NT2/D1 (cell line): ENCODE measurements at regions not wholly inside any gene's neighbourhood (a gene's known extent, or its start where the extent isn't known, plus 50 kb on each side); places are given as distances from the start of the nearest gene placed in this dataset.

Source experiments
- DNase-seq: peaks from one replicate; pipeline ENCODE4 v3.0.0-alpha.2; 2011; ENCODE audit warnings: low read depth, low spot score
- H3K27me3 ChIP-seq: 2 replicates; pipeline ENCODE4 v1.6.0; 2011; ENCODE audit warnings: mild to moderate bottlenecking; ENCODE audit not compliant: insufficient read length, insufficient read depth
- H3K36me3 ChIP-seq: 2 replicates; pipeline ENCODE4 v1.6.1; 2011; ENCODE audit warnings: mild to moderate bottlenecking, low read length, mixed read lengths; ENCODE audit not compliant: insufficient read depth, insufficient read length
- H3K4me1 ChIP-seq: 2 replicates; pipeline ENCODE4 v1.5.1; 2011; ENCODE audit not compliant: insufficient read depth, insufficient read length
- H3K4me3 ChIP-seq: 2 replicates; pipeline ENCODE4 v1.5.1; 2011; ENCODE audit warnings: low read depth; ENCODE audit not compliant: insufficient read length
- H3K9ac ChIP-seq: 2 replicates; pipeline ENCODE4 v1.6.0; 2011; ENCODE audit warnings: low read depth; ENCODE audit not compliant: insufficient read length
- H3K9me3 ChIP-seq: 2 replicates; pipeline ENCODE4 v1.5.1; 2011; ENCODE audit warnings: mild to moderate bottlenecking, low read length; ENCODE audit not compliant: insufficient read depth
- SUZ12 ChIP-seq: IDR thresholded peaks from 2 replicates; pipeline ENCODE4 v1.6.1; 2011; ENCODE audit not compliant: insufficient read length, insufficient read depth; ENCODE audit errors: extremely low read depth
- YY1 ChIP-seq: IDR thresholded peaks from 2 replicates; pipeline ENCODE4 v1.6.1; 2011; ENCODE audit not compliant: insufficient read length, insufficient read depth
- ZNF274 ChIP-seq: IDR thresholded peaks from 2 replicates; pipeline ENCODE4 v1.6.1; 2011; ENCODE audit warnings: mild to moderate bottlenecking, low read depth, low read length

DNA sequence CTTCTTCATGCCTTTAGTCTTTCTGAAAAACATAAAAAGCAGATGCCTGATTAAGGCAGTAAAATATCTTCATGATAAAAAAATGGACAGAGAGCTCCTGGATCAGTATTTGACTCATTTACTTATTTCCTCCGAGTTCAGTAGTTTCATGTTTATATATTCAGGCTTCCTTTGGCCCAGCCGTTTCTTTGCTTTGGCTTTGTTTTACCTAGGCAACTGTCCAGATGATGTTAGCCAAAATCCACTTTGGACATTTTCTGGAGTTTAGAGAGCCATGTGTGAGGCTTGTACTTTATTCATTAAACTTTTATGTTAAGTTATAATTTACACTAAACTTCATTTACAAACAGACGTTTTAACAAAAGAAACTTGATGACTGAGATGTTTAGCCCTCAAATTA, 307.1 kb upstream of the RSPO3 start:
- Histone ChIP-seq H3K9ac (no peak overlapping the region), H3K9me3 (no peaks in the 10 kb centered on the region), H3K4me3 (no peak overlapping the region), H3K36me3 (no peaks in the 10 kb centered on the region), H3K27me3 (no peaks in the 10 kb centered on the region), H3K4me1 (no peaks in the 10 kb centered on the region)
- TF ChIP-seq SUZ12 = no peak
- no peak for TF ChIP-seq ZNF274
- no peak for TF ChIP-seq YY1
- DNase-seq = no peak

DNA sequence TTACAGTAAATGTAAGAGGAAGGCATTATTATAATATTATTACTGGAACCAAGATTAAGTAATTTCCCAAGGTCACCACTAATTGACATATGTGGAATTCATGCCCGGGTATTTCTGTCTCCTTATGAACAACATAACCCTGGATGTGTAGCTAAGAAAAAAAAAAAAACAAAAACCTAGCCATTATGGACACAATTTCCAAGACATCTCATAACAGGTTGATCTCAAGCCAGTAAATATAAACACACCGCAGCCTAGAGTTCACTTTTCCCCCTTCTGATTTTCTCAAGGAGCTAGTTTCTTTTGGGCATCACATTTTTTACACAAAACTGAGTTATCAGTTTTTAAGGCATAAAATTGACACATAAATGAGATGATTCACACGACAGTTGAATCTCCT, 306.5 kb upstream of the RSPO3 start:
- no peak for DNase-seq
- Histone ChIP-seq H3K36me3 (no peaks in the 10 kb centered on the region), H3K9me3 (no peaks in the 10 kb centered on the region), H3K27me3 (no peaks in the 10 kb centered on the region), H3K4me1 (no peaks in the 10 kb centered on the region), H3K9ac (no peak overlapping the region), H3K4me3 (no peak overlapping the region)
- no peak for TF ChIP-seq ZNF274
- no peak for TF ChIP-seq YY1

DNA sequence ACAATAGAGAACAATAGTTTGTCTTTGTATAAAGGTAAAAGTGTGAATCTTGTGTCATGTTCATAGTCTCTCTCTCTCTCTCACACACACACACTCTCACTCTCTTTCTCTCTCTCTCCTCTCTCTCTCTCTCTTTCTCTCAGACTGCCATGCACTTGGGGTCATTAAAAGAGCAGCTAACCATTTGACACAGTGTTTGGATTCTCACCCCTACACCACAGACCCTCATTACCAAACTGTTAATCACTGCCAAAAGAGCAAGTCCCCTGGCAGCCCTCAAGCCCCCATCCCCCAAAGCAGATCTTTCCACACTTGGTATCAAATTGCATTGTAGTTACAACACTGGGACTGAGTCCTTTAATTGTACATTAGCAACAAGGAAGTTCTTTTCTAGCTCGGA, 305.8 kb upstream of the RSPO3 start:
- Histone ChIP-seq H3K9me3 (no peaks in the 10 kb centered on the region), H3K9ac (no peak overlapping the region), H3K4me3 (no peak overlapping the region), H3K27me3 (no peaks in the 10 kb centered on the region), H3K4me1 (no peaks in the 10 kb centered on the region), H3K36me3 (no peaks in the 10 kb centered on the region)
- TF ChIP-seq SUZ12 = no peak
- no peak for TF ChIP-seq YY1
- TF ChIP-seq ZNF274 = no peak
- no peak for DNase-seq

DNA sequence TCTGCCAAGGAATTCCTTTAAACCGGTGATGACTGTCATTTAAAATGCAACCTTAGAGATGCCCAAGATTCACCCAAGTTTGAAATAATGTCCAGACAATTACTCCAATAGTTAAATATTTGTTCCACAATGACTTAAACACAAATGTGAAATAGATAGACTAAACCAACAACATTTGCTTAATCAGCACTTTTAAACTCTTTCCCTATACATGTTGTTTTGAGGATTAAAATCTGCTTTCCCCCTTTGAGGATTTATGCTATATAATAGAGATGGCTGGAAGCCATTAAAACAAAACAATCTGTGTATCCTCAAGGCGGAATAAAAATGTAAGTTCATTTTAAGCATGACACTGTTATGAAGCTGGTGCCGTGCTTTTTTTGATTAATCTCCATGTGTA, 297.8 kb upstream of the RSPO3 start:
- no peak for TF ChIP-seq ZNF274
- TF ChIP-seq YY1 = no peak
- no peak for TF ChIP-seq SUZ12

DNA sequence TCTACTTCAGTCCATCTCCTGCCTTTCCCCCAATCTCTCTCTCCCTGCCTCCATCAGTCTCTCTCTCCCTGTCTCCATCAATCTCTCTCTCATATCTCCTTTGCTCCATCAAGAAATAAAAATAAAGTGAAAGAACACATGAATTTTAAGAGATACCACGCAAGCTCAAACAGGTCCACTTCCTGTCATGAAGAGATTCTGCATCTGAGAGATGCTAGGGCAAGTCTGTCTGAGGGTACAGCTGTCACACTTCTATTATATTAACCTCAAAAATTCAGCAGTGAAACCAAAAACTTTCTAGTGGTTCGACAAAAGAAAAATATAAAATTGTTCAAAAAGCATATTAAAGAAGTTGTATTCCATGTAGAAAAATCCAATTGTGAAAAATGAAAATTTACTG, 296.8 kb upstream of the RSPO3 start:
- Histone ChIP-seq H3K4me3 (no peak overlapping the region), H3K9me3 (no peaks in the 10 kb centered on the region), H3K27me3 (no peaks in the 10 kb centered on the region), H3K4me1 (no peaks in the 10 kb centered on the region), H3K9ac (no peak overlapping the region), H3K36me3 (no peaks in the 10 kb centered on the region)
- TF ChIP-seq YY1 (no peak), SUZ12 (no peak), ZNF274 (no peak)
- no peak for DNase-seq

More for the DNA sequence above, 297.8 kb upstream of the RSPO3 start:
- DNase-seq = no peak
- H3K27me3 ChIP-seq = no peaks in the 10 kb centered on the region
- H3K4me3 ChIP-seq = no peak overlapping the region
- H3K4me1 ChIP-seq = no peaks in the 10 kb centered on the region
- H3K9me3 ChIP-seq = no peaks in the 10 kb centered on the region
- no peaks in the 10 kb centered on the region for H3K36me3 ChIP-seq
- no peak overlapping the region for H3K9ac ChIP-seq

DNA sequence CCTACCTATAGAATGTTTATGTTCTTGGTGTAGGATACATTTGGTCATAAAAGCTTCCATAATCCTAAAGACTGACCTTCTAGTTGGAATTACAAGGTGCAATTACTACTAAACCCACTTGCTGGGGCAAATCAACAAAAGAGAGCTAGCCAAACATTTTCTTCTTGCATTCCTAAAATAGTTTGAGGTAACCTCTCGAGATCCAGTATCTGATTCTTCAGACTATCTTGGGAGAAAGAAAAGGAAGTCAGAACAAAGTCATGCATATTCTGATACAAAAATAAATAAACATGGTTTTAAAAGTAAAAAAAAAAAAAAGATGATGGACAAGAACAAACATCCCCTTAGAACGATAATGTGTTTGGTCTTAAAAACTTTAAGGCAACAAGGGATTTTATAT, 294.2 kb upstream of the RSPO3 start:
- TF ChIP-seq YY1 (no peak), SUZ12 (no peak), ZNF274 (no peak)
- Histone ChIP-seq H3K4me1 (no peaks in the 10 kb centered on the region), H3K9me3 (no peaks in the 10 kb centered on the region), H3K27me3 (no peaks in the 10 kb centered on the region), H3K9ac (no peak overlapping the region), H3K4me3 (no peak overlapping the region), H3K36me3 (no peaks in the 10 kb centered on the region)
- DNase-seq = no peak

DNA sequence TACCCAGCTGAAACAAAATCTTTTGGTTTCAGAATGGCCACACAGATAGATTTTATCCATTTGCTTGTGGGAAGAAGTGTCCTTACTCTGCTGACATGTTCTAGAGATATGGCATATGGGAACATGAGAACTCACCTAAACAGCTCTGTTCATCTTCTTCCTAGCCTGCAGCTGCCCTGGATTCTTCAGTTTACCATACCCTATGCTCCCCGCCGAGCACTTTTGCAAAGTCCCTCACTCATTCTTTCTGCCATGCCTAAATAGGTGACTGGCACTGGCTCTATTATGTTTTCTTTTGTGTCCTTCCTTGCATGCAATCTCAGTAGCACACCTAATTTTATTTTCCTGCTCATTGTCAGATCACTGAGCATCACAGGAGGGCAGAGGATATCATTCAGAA, 293.7 kb upstream of the RSPO3 start:
- DNase-seq = no peak
- no peaks in the 10 kb centered on the region for H3K4me1 ChIP-seq
- H3K36me3 ChIP-seq = no peaks in the 10 kb centered on the region
- TF ChIP-seq ZNF274 = no peak
- no peak for TF ChIP-seq SUZ12
- TF ChIP-seq YY1 = no peak
- no peak overlapping the region for H3K9ac ChIP-seq
- no peak overlapping the region for H3K4me3 ChIP-seq
- no peaks in the 10 kb centered on the region for H3K27me3 ChIP-seq
- H3K9me3 ChIP-seq = no peaks in the 10 kb centered on the region

DNA sequence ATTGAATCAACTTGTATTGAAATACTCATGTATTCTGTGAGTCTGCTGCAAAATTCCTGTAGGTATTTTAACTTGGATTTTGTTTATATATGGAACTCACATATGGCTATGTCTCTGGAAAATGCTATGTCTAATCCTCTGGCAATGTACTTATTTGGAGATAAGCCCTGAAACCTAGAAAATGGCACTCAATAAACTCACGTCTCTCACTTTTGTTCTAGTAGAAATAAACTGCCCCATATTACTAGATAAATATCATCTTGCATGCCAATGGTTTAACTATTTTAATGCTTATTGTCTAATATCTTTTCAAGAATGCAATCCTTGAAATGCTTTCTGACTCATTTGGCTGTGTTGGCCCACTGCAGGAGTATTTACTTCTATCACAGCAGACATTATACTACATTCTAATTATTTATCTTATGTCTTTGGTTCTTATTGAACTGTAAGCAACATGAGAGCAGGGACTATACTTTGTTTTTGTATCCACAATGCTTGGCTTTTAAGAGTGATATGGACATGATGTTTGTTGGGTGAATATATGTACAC, 292.2 kb upstream of the RSPO3 start:
- no peak overlapping the region for H3K4me3 ChIP-seq
- H3K9ac ChIP-seq = no peak overlapping the region
- H3K36me3 ChIP-seq = no peaks in the 10 kb centered on the region
- no peaks in the 10 kb centered on the region for H3K4me1 ChIP-seq
- H3K27me3 ChIP-seq = no peaks in the 10 kb centered on the region
- H3K9me3 ChIP-seq = no peaks in the 10 kb centered on the region
- DNase-seq = no peak
- TF ChIP-seq ZNF274 (no peak), SUZ12 (no peak), YY1 (no peak)
